OCI-LY1 (cell line): ENCODE measurements at regions not wholly inside any gene's neighbourhood (a gene's known extent, or its start where the extent isn't known, plus 50 kb on each side); places are given as distances from the start of the nearest gene placed in this dataset.

Experiments used
- H2AFZ ChIP-seq: fragments of 200-600 bp; sonication (generic), shearing (Covaris generic); 2 replicates; pipeline ENCODE4 v1.6.0; 2014; ENCODE audit warnings: antibody characterized with exemption, mild to moderate bottlenecking, low read length
- H3F3A ChIP-seq: fragments of 200-600 bp; sonication (generic), shearing (Covaris generic); 2 replicates; pipeline ENCODE4 v1.6.0; 2014; ENCODE audit warnings: mild to moderate bottlenecking, antibody characterized with exemption, low read length, moderate library complexity; ENCODE audit not compliant: insufficient read depth
- H3K27ac ChIP-seq: fragments of 200-600 bp; sonication (generic); 2 replicates; pipeline ENCODE4 v1.5.1; 2014; ENCODE audit warnings: low read length, mixed run types, mild to moderate bottlenecking, low read depth; ENCODE audit not compliant: poor library complexity, severe bottlenecking
- H3K27me3 ChIP-seq: fragments of 200-600 bp; sonication (generic); 2 replicates; pipeline ENCODE4 v1.6.0; 2014; ENCODE audit warnings: antibody characterized with exemption, mild to moderate bottlenecking, low read length, moderate library complexity; ENCODE audit not compliant: insufficient read depth
- H3K36me3 ChIP-seq: fragments of 200-600 bp; sonication (generic); 2 replicates; pipeline ENCODE4 v1.6.1; 2014; ENCODE audit warnings: mild to moderate bottlenecking, antibody characterized with exemption, low read length, moderate library complexity, mixed read lengths; ENCODE audit not compliant: insufficient read depth
- H3K4me1 ChIP-seq: fragments of 200-600 bp; sonication (generic); 2 replicates; pipeline ENCODE4 v1.5.1; 2014; ENCODE audit warnings: mild to moderate bottlenecking, low read length, moderate library complexity; ENCODE audit not compliant: insufficient read depth, severe bottlenecking
- H3K4me2 ChIP-seq: fragments of 200-600 bp; sonication (generic), shearing (Covaris generic); 2 replicates; pipeline ENCODE4 v1.6.1; 2014; ENCODE audit warnings: low read length
- H3K4me3 ChIP-seq: fragments of 200-600 bp; sonication (generic); 2 replicates; pipeline ENCODE4 v1.5.1; 2014; ENCODE audit warnings: low read length, low read depth, mild to moderate bottlenecking, mixed read lengths; ENCODE audit not compliant: poor library complexity, severe bottlenecking
- H3K79me2 ChIP-seq: fragments of 200-600 bp; shearing (Covaris generic); 2 replicates; pipeline ENCODE4 v1.6.1; 2016; ENCODE audit warnings: mixed run types, low read length, mixed read lengths; ENCODE audit not compliant: insufficient read depth
- H3K9ac ChIP-seq: fragments of 200-600 bp; sonication (generic), shearing (Covaris generic); 2 replicates; pipeline ENCODE4 v1.6.1; 2014; ENCODE audit warnings: mild to moderate bottlenecking, low read length, mixed read lengths
- H3K9me2 ChIP-seq: fragments of 200-600 bp; sonication (generic), shearing (Covaris generic); 2 replicates; pipeline ENCODE4 v1.6.1; 2014; ENCODE audit warnings: low read depth, mild to moderate bottlenecking, low read length, mixed read lengths
- H3K9me3 ChIP-seq: fragments of 200-600 bp; shearing (Covaris generic); 2 replicates; pipeline ENCODE4 v1.6.1; 2014; ENCODE audit warnings: low read length, mixed read lengths
- H4K20me1 ChIP-seq: fragments of 200-600 bp; sonication (generic), shearing (Covaris generic); 2 replicates; pipeline ENCODE4 v1.6.0; 2016; ENCODE audit warnings: mild to moderate bottlenecking, low read length; ENCODE audit not compliant: insufficient read depth
- CTCF ChIP-seq: fragments of 200-600 bp; sonication (generic), shearing (Covaris generic); IDR thresholded peaks from 2 replicates; pipeline ENCODE4 v1.5.1; 2017; ENCODE audit warnings: mild to moderate bottlenecking, antibody characterized with exemption, low read length, moderate library complexity, mixed read lengths
- EZH2 ChIP-seq: fragments of 200-600 bp; sonication (generic), shearing (Covaris generic); IDR thresholded peaks from 2 replicates; pipeline ENCODE4 v1.8.0; 2017; ENCODE audit warnings: borderline replicate concordance, mixed run types, mild to moderate bottlenecking, antibody characterized with exemption, low read length, moderate library complexity, mixed read lengths

DNA sequence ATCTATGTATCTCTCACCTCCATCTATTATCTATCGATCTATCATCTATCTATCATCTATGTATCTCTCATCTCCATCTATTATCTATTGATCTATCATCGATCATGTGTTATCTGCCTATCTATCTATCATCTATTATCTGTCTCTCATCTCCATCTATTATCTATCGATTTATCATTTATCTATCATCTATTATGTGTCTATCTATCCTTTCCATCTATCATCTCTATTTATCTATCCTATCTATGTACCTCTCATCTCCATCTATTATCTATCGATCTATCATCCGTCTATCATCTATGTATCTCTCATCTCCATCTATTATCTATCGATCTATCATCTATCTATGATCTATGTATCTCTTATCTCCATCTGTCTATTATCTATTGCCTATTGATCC, 188.1 kb downstream of the ASMT start:
- Histone ChIP-seq H2AFZ (no peak overlapping the region), H3K9ac (no peak overlapping the region), H3K4me2 (no peak overlapping the region), H3K27ac (no peak overlapping the region), H3K9me3 (no peaks in the 10 kb centered on the region), H3K79me2 (no peaks in the 10 kb centered on the region), H3K36me3 (no peaks in the 10 kb centered on the region), H3F3A (no peaks in the 10 kb centered on the region), H3K9me2 (no peaks in the 10 kb centered on the region), H3K4me1 (no peaks in the 10 kb centered on the region), H4K20me1 (no peaks in the 10 kb centered on the region), H3K27me3 (no peaks in the 10 kb centered on the region), H3K4me3 (no peak overlapping the region)
- TF ChIP-seq CTCF (no peak), EZH2 (no peak)

GRCh38 chrX:1803741-1804140, 188.9 kb downstream of the ASMT start:
- Histone ChIP-seq H2AFZ (no peak overlapping the region), H3K4me3 (no peak overlapping the region), H3K27me3 (no peaks in the 10 kb centered on the region), H3K4me2 (no peak overlapping the region), H3K9me2 (no peaks in the 10 kb centered on the region), H3K36me3 (no peaks in the 10 kb centered on the region), H3K4me1 (no peaks in the 10 kb centered on the region), H3K9ac (no peak overlapping the region), H3K9me3 (no peaks in the 10 kb centered on the region), H3F3A (no peaks in the 10 kb centered on the region), H3K79me2 (no peaks in the 10 kb centered on the region), H3K27ac (no peak overlapping the region), H4K20me1 (no peaks in the 10 kb centered on the region)
- no peak for TF ChIP-seq CTCF
- TF ChIP-seq EZH2: no peak

DNA sequence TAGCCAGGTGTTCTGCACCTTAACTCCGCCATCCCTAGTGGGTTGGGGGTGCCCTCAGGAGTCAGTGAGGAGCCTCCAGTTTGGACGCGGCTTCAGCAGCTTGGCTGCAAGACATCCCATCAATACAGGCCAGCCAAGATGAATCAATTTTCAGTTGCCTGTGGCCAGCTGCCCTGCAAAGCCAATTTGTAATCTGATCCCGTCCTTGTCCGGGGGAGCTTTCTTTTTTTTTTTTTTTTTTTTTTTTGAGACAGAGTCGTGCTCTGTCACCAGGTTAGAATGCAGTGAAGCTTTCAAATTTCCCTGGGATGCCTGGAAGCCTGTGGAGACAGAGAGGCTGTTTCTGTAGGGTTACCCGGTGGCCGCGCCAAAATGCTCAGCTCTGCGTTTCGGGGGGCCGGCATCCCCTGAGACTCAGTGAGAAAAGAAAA, 192.5 kb downstream of the ASMT start:
- Histone ChIP-seq H3K36me3 (no peaks in the 10 kb centered on the region), H3K79me2 (no peaks in the 10 kb centered on the region), H3K4me2 (no peak overlapping the region), H4K20me1 (no peaks in the 10 kb centered on the region), H3K9ac (no peak overlapping the region), H3K4me3 (no peak overlapping the region), H3K9me2 (no peaks in the 10 kb centered on the region), H3K9me3 (no peaks in the 10 kb centered on the region), H3K27ac (no peak overlapping the region), H3K27me3 (no peaks in the 10 kb centered on the region), H2AFZ (no peak overlapping the region), H3F3A (no peaks in the 10 kb centered on the region), H3K4me1 (no peaks in the 10 kb centered on the region)
- TF ChIP-seq CTCF: no peak
- no peak for TF ChIP-seq EZH2
